Neural progenitor cell (in vitro differentiated cells): ENCODE measurements at regions not wholly inside any gene's neighbourhood (a gene's known extent, or its start where the extent isn't known, plus 50 kb on each side); places are given as distances from the start of the nearest gene placed in this dataset.

Source experiments
- DNase-seq: peaks from one replicate; pipeline ENCODE4 v3.0.0-alpha.2; 2016; ENCODE audit warnings: low spot score
- H2AFZ ChIP-seq: fragments of 200-600 bp; sonication (generic); replicated peaks from 2 replicates; pipeline ENCODE4 v1.6.1; 2016; ENCODE audit warnings: antibody characterized with exemption
- H3F3A ChIP-seq: fragments of 200-600 bp; sonication (generic); 2 replicates; pipeline ENCODE4 v1.6.1; 2016; ENCODE audit warnings: antibody characterized with exemption, low read depth
- H3K27ac ChIP-seq: fragments of 200-600 bp; sonication (generic); 2 replicates; pipeline ENCODE4 v1.5.1; 2016; ENCODE audit warnings: mild to moderate bottlenecking
- H3K27me3 ChIP-seq: fragments of 200-600 bp; sonication (generic); 2 replicates; pipeline ENCODE4 v1.6.1; 2016; ENCODE audit warnings: mild to moderate bottlenecking, moderate library complexity
- H3K36me3 ChIP-seq: fragments of 200-600 bp; sonication (generic); 2 replicates; pipeline ENCODE4 v1.5.1; 2016
- H3K4me1 ChIP-seq: fragments of 200-600 bp; sonication (generic); 2 replicates; pipeline ENCODE4 v1.6.1; 2016; ENCODE audit warnings: mixed run types
- H3K4me2 ChIP-seq: fragments of 200-600 bp; sonication (generic); 2 replicates; pipeline ENCODE4 v1.6.1; 2016
- H3K4me3 ChIP-seq: fragments of 200-600 bp; sonication (generic); 2 replicates; pipeline ENCODE4 v1.5.1; 2016
- H3K79me2 ChIP-seq: fragments of 200-600 bp; sonication (generic); 2 replicates; pipeline ENCODE4 v1.6.1; 2016; ENCODE audit warnings: low read depth
- H3K9ac ChIP-seq: fragments of 200-600 bp; sonication (generic); 2 replicates; pipeline ENCODE4 v1.6.1; 2016
- H3K9me3 ChIP-seq: fragments of 200-600 bp; sonication (generic); 2 replicates; pipeline ENCODE4 v1.5.1; 2016; ENCODE audit warnings: low read depth
- H4K20me1 ChIP-seq: fragments of 200-600 bp; sonication (generic); 2 replicates; pipeline ENCODE4 v1.6.1; 2016; ENCODE audit warnings: low read depth
- H3K27ac Mint-ChIP-seq: 3 replicates; pipeline ENCODE4 v1.8.0; 2021; ENCODE audit warnings: mixed read lengths
- H3K27me3 Mint-ChIP-seq: 2 replicates; pipeline ENCODE4 v1.8.0; 2022; ENCODE audit warnings: low read depth, mild to moderate bottlenecking, inconsistent platforms, moderate library complexity, mixed read lengths; ENCODE audit not compliant: insufficient read depth
- H3K36me3 Mint-ChIP-seq: 3 replicates; pipeline ENCODE4 v1.8.0; 2021; ENCODE audit warnings: mixed read lengths
- H3K4me1 Mint-ChIP-seq: 3 replicates; pipeline ENCODE4 v1.8.0; 2021; ENCODE audit warnings: mixed read lengths
- H3K4me3 Mint-ChIP-seq: 3 replicates; pipeline ENCODE4 v1.8.0; 2021; ENCODE audit warnings: mild to moderate bottlenecking, moderate library complexity, mixed read lengths
- H3K9me3 Mint-ChIP-seq: 3 replicates; pipeline ENCODE4 v1.8.0; 2020; ENCODE audit warnings: mixed read lengths
- EZH2 ChIP-seq: fragments of 200-600 bp; sonication (generic); IDR thresholded peaks from 2 replicates; pipeline ENCODE4 v1.6.1; 2017; ENCODE audit warnings: antibody characterized with exemption, mild to moderate bottlenecking, moderate library complexity
- EZH2phosphoT487 ChIP-seq: fragments of 200-600 bp; sonication (generic); IDR thresholded peaks from 2 replicates; pipeline ENCODE4 v1.6.1; 2017; ENCODE audit warnings: antibody characterized with exemption
- TF ChIP-seq, protein P1 (sequence below): fragments of 200-600 bp; sonication (generic); IDR thresholded peaks from 2 replicates; pipeline ENCODE4 v1.5.1; 2017; ENCODE audit warnings: antibody characterized with exemption, mild to moderate bottlenecking

DNA sequence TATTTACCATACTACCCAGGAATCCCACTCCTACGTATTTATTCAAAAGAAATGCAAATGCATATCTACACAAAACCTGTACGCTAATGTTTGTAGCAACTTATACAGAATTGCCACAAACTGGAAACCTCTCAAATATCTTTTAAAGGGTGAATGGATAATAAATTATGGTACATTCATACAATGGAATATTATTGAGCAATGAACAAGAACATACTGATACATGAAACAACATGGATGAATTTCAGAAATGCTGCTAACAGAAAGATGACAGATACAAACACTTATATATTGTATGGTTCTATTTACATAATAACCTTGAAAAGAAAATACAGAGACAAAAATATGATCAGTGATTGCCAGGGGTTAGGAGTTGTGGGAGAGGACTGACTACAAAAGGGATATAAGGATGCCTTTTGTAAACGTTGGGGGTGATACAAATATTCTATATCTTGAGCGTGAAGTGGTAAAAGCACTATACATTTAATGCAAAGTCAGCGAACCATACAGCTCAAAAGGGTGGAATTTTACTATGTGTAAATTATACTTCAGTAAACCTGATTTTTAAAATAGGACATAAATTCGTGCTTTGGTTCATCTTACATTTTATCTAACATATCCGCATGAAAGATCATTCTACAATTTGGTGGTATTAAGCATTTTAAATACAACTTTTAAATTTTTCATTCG is 55.0 kb upstream of the FOXB1 start:
- no peak for TF ChIP-seq EZH2
- TF ChIP-seq, protein P1, sequence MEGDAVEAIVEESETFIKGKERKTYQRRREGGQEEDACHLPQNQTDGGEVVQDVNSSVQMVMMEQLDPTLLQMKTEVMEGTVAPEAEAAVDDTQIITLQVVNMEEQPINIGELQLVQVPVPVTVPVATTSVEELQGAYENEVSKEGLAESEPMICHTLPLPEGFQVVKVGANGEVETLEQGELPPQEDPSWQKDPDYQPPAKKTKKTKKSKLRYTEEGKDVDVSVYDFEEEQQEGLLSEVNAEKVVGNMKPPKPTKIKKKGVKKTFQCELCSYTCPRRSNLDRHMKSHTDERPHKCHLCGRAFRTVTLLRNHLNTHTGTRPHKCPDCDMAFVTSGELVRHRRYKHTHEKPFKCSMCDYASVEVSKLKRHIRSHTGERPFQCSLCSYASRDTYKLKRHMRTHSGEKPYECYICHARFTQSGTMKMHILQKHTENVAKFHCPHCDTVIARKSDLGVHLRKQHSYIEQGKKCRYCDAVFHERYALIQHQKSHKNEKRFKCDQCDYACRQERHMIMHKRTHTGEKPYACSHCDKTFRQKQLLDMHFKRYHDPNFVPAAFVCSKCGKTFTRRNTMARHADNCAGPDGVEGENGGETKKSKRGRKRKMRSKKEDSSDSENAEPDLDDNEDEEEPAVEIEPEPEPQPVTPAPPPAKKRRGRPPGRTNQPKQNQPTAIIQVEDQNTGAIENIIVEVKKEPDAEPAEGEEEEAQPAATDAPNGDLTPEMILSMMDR, result no peak
- no peak for TF ChIP-seq EZH2phosphoT487
- Histone ChIP-seq H3F3A (no peaks in the 10 kb centered on the region), H3K4me1 (peaks cover 15% of the 10 kb centered on the region), H3K9me3 (no peaks in the 10 kb centered on the region), H2AFZ (no peak overlapping the region), H3K4me3 (no peak overlapping the region), H4K20me1 (no peaks in the 10 kb centered on the region), H3K79me2 (no peaks in the 10 kb centered on the region), H3K9ac (no peak overlapping the region), H3K36me3 (no peaks in the 10 kb centered on the region), H3K27me3 (no peaks in the 10 kb centered on the region), H3K27ac (no peak overlapping the region), H3K4me2 (no peak overlapping the region)
- Mint-ChIP-seq H3K4me3 (no peak overlapping the region), H3K27me3 (peaks cover 3% of the 10 kb centered on the region), H3K9me3 (no peaks in the 10 kb centered on the region), H3K36me3 (no peaks in the 10 kb centered on the region), H3K4me1 (peaks cover 10% of the 10 kb centered on the region), H3K27ac (no peak overlapping the region)
- no peak for DNase-seq

DNA sequence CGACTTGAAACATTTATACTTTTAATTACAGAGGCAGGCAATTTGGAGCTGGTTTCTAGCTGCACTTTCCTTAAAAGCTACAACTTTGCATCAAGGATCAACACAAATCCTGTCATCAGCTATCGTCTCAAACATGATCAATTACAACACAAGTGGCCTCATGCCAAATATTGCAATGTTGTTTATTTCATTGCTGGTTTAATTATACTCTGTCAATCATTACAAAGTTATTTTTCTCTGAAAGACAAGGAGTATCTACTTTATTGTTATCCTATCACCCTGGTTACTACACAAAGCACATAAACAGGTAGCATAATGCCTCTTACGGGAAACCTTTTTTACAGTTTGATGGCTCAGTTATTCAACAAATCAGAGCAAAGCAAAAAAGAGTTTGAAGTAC is 58.0 kb upstream of the FOXB1 start:
- no peak for TF ChIP-seq EZH2
- TF ChIP-seq, protein P1, result no peak
- TF ChIP-seq EZH2phosphoT487, result no peak
- Histone ChIP-seq H2AFZ (no peak overlapping the region), H3K4me1 (peaks cover 22% of the 10 kb centered on the region), H3K9ac (no peak overlapping the region), H3K4me3 (no peak overlapping the region), H3K4me2 (no peak overlapping the region), H4K20me1 (no peaks in the 10 kb centered on the region), H3K79me2 (no peaks in the 10 kb centered on the region), H3K9me3 (no peaks in the 10 kb centered on the region), H3K36me3 (no peaks in the 10 kb centered on the region), H3K27ac (no peak overlapping the region), H3F3A (peaks cover 16% of the 10 kb centered on the region), H3K27me3 (no peaks in the 10 kb centered on the region)
- Mint-ChIP-seq H3K27me3 (peaks cover 3% of the 10 kb centered on the region), H3K36me3 (no peaks in the 10 kb centered on the region), H3K9me3 (no peaks in the 10 kb centered on the region), H3K4me3 (no peak overlapping the region), H3K4me1 (peaks cover 13% of the 10 kb centered on the region), H3K27ac (no peak overlapping the region)
- no peak for DNase-seq

DNA sequence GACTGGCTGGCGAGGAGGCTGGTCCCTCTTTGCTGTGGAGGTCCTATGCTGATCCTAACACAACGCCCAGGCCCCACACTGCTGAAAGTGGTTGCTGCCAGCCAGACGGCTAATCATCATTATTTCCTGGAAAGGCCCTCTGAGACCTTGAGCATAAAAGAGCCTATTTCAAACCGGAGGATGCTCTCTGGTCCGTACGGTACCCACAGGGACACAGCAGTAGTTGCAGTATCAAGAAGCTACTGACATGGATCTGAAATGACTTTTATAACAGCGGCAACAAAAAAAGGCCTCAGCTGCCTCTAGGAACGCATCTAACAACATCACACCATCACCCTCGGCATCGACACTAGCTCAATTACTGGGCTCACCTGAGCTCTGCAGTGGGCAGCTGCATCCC is 59.1 kb upstream of the FOXB1 start:
- Histone ChIP-seq H2AFZ (no peak overlapping the region), H3K9ac (no peak overlapping the region), H3F3A (peaks cover 23% of the 10 kb centered on the region), H3K27me3 (no peaks in the 10 kb centered on the region), H4K20me1 (no peaks in the 10 kb centered on the region), H3K36me3 (no peaks in the 10 kb centered on the region), H3K27ac (no peak overlapping the region), H3K4me2 (no peak overlapping the region), H3K4me3 (no peak overlapping the region), H3K9me3 (no peaks in the 10 kb centered on the region), H3K79me2 (no peaks in the 10 kb centered on the region), H3K4me1 (peaks cover 32% of the 10 kb centered on the region)
- no peak for TF ChIP-seq EZH2
- TF ChIP-seq, protein P1, result no peak
- TF ChIP-seq EZH2phosphoT487, result no peak
- H3K27me3 Mint-ChIP-seq, result peaks cover 3% of the 10 kb centered on the region
- H3K9me3 Mint-ChIP-seq, result no peaks in the 10 kb centered on the region
- no peak for DNase-seq
- H3K27ac Mint-ChIP-seq, result no peak overlapping the region
- peaks cover 20% of the 10 kb centered on the region for H3K4me1 Mint-ChIP-seq
- no peaks in the 10 kb centered on the region for H3K36me3 Mint-ChIP-seq
- no peak overlapping the region for H3K4me3 Mint-ChIP-seq
